Coronary artery (tissue), 2 donors: ENCODE measurements at regions not wholly inside any gene's neighbourhood (a gene's known extent, or its start where the extent isn't known, plus 50 kb on each side); places are given as distances from the start of the nearest gene placed in this dataset.
"Not testable (repeated sequence)": the region's sequence is repeated elsewhere in the genome, so short reads cannot be mapped to it uniquely, and the experiment has no call there.

Source experiments
- DNase-seq: peaks from one replicate; pipeline ENCODE4 v3.0.0-alpha.2; 2017; ENCODE audit warnings: low spot score
- H3K27ac ChIP-seq, 2 donors: fragments of 200-600 bp; sonication (generic); one replicate each; pipeline ENCODE4 v1.5.1; 2016 to 2019
- H3K4me3 ChIP-seq: fragments of 200-600 bp; sonication (generic); 2 replicates; pipeline ENCODE4 v1.5.1; 2016; ENCODE audit warnings: mild to moderate bottlenecking, moderate library complexity
- TF ChIP-seq, protein P1 (sequence below): fragments of 200-600 bp; sonication (generic); IDR thresholded peaks from one replicate; pipeline ENCODE4 v1.5.1; 2019; ENCODE audit warnings: antibody characterized with exemption

DNA sequence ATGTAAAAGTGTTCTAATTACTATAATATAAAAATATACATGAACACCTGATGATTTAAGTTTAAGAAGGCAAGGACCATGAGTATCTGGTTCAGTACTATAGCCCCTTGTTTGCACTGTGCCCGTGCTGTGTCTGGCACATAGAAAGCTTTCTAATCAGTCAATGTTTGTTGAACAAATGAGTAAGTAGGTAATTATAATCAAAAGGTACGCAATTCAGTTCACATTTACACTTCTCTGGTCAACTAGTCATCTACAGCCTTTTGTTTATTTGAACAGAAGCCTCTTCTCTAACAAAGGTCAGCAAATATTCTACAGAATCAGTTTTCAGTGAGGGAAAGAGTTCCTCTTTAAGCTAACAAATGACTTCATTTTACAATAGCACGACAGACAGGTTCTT lies 523.3 kb downstream of the SMARCA1 start:
- Histone ChIP-seq H3K4me3 (no peak overlapping the region), H3K27ac (no peak overlapping the region)
- no peak for DNase-seq
- TF ChIP-seq, protein P1, sequence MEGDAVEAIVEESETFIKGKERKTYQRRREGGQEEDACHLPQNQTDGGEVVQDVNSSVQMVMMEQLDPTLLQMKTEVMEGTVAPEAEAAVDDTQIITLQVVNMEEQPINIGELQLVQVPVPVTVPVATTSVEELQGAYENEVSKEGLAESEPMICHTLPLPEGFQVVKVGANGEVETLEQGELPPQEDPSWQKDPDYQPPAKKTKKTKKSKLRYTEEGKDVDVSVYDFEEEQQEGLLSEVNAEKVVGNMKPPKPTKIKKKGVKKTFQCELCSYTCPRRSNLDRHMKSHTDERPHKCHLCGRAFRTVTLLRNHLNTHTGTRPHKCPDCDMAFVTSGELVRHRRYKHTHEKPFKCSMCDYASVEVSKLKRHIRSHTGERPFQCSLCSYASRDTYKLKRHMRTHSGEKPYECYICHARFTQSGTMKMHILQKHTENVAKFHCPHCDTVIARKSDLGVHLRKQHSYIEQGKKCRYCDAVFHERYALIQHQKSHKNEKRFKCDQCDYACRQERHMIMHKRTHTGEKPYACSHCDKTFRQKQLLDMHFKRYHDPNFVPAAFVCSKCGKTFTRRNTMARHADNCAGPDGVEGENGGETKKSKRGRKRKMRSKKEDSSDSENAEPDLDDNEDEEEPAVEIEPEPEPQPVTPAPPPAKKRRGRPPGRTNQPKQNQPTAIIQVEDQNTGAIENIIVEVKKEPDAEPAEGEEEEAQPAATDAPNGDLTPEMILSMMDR: no peak

DNA sequence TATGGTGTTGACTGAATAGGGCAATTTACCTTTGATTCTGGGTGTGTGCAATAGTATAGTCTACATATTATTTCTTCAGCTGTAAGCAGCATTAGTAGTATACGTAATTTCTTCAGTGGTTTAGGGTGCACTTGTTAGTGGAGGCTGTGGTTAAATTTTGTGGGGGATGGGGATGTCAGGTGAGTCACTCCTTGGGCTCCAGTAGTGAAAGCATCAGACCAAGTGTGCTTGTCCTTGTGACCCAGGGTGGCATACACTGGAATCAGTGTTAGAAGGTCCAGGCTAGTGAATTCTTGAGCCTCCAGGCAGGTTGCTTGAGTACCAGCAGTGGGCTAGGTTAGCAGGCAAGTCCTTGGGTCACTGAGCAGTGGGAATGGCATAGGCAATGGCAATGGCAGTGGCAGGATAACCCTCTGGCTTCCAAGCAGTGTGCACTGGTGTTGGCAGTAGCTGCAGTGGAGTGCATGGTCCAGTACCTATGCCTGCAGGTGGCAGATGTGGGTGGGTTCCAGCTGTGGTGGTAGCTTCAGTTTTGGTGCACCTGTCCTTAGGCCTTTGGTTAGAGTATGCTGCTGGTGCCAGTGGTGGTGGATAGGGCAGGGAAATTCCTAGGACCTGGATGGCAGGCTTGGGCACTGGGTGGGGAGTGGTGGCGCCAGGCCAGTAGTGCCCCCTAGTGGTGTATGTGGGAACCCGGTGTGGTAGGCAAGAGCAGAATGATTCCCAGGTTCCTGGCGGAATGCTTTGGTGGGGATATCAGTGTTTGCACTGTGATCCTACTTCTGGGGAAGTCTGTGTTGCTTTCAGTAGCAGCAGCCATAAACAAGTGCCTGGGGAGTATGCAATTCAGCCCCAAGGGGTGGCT lies 531.0 kb downstream of the SMARCA1 start:
- no peak for DNase-seq
- Histone ChIP-seq H3K27ac (no peak overlapping the region), H3K4me3 (no peak overlapping the region)
- TF ChIP-seq, protein P1: no peak

DNA sequence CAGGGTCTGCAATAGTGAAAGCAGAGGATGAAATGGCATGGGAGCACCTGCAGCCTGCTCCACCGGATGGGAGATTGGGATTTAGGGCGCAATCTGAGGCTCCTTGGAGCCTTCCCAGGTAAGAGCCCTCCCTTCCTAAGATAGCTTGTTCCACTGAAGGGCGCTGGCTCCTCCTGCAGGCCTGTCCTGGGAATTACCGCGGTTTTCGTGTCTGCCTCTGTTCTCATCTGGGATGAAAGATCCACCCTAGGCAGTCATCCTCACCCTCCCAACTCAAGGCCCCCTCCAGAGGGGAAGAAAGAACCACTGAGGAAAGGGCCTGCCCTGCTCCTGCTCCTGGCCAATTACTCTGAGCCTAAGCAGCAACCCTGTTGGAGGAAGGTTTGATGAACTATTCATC lies 547.5 kb downstream of the SMARCA1 start:
- DNase-seq: no peak
- TF ChIP-seq, protein P1: no peak
- Histone ChIP-seq H3K27ac (no peak overlapping the region), H3K4me3 (no peak overlapping the region)

DNA sequence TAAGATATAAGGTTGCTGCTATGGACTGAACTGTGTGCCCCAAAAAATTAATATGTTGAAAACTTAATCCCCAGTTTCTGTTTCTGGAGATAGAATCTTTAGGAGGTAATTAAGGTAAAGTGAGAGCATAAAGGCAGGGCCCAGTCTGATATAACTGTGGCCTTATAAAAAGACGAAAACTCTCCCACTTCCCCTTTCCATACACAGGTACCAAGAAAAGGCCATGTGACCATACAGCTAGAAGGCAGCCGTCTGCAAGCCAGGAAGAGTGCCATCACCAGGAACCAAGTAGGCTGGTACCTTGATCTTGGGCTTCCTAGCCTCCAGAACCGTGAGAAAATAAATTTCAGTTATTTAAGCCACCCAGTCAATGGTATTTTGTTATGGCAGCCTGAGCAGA lies 550.3 kb downstream of the SMARCA1 start:
- TF ChIP-seq, protein P1: no peak
- DNase-seq: no peak
- Histone ChIP-seq H3K4me3 (no peak overlapping the region), H3K27ac (no peak overlapping the region)

DNA sequence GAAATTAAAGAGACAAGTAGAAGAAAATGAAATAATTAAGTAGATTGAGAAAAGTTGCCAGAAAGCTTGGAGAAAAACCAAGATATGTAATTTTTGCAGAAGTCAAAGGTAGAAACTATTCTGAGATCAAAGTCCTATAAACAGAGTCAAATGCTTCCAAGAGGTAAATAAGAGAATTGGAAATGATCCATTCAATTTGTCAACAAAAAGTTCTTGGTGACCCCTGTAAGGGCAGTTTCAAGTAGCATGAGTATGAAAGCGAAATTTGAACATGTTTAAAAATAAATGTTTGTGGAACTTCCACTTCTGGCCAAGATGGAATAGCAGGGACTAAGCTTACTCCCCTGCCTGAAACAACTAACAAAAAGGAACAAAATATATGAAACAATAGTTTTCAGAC lies 562.0 kb downstream of the SMARCA1 start:
- no peak for DNase-seq
- H3K4me3 ChIP-seq: no peak overlapping the region
- TF ChIP-seq, protein P1: no peak
- H3K27ac ChIP-seq: no peak overlapping the region

DNA sequence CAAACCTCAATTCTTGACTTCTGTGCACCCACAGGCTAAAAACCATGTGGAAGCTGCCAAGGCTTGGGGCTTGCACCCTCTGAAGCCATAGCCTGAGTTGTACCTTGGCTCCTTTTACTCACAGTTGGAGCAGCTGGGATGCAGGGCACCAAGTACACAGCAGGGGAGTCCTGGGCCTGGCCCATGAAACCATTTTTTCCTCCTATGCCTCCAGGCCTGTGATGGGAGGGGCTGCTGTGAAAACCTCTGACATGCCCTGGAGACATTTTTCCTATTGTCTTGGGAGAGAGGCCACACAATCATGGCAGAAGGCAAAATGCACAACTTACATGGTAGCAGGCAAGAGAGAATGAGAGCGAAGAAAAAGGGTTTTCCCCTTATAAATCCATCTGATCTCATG lies 568.6 kb downstream of the SMARCA1 start:
- not testable (repeated sequence) for H3K27ac ChIP-seq, DNase-seq, H3K4me3 ChIP-seq

DNA sequence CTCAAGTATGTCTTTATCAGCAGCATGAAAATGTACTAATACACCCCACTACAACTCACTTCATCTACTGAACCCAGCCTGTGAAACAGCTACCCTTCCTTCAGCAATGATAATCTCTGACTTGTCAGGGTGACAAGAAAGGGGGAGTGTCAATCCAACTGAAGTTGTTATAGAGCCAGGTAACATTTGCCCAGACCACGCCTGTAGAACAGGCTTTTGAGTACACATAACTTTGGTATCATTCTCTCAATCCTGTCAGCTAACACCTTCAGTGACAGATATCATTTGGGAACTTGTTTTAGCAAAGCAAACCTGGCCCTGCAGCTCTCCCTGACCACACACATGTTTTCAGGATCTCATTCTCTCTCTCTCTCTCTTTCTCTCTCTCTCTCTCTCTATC lies 592.2 kb downstream of the SMARCA1 start:
- TF ChIP-seq, protein P1: no peak
- no peak overlapping the region for H3K4me3 ChIP-seq
- no peak for DNase-seq
- H3K27ac ChIP-seq: no peak overlapping the region
